Sigmoid colon (tissue), 6 donors: ENCODE measurements at regions not wholly inside any gene's neighbourhood (a gene's known extent, or its start where the extent isn't known, plus 50 kb on each side); places are given as distances from the start of the nearest gene placed in this dataset.

Experiments
- DNase-seq: peaks from one replicate; pipeline ENCODE4 v3.0.0-alpha.2; 2019
- H3K27ac ChIP-seq, 4 donors: fragments of 200-600 bp; sonication (generic); one replicate each; pipeline ENCODE4 v1.5.1; 2016 to 2019; ENCODE audit warnings: mild to moderate bottlenecking in 1 of 4
- H3K27me3 ChIP-seq, 3 donors: fragments of 200-600 bp; sonication (generic); one replicate each; pipeline ENCODE4 v1.5.1; 2019; ENCODE audit warnings: mild to moderate bottlenecking in 1 of 3
- H3K36me3 ChIP-seq, 4 donors: fragments of 200-600 bp; sonication (generic); one replicate each; pipeline ENCODE4 v1.5.1; 2016 to 2019
- H3K4me1 ChIP-seq, 4 donors: fragments of 200-600 bp; sonication (generic); one replicate each; pipeline ENCODE4 v1.5.1; 2017 to 2019
- H3K4me3 ChIP-seq, 4 donors: fragments of 200-600 bp; sonication (generic); one replicate each; pipeline ENCODE4 v1.5.1; 2017 to 2019; ENCODE audit warnings: mild to moderate bottlenecking in 2 of 4, moderate library complexity in 1 of 4
- H3K9me3 ChIP-seq, 4 donors: fragments of 200-600 bp in 3 of 4; sonication (generic) in 3 of 4; one replicate each; pipeline versions ENCODE4 v1.5.1 to v1.6.1; 2013 to 2019
- CTCF ChIP-seq, 4 experiments: fragments of 450-650 bp in 3 of 4; fragments of 200-600 bp in 1 of 4; IDR thresholded peaks; one replicate each; pipeline ENCODE4 v1.5.1; 2016 to 2019; ENCODE audit warnings: antibody characterized with exemption in 4 of 4, mild to moderate bottlenecking in 3 of 4, moderate library complexity in 2 of 4
- EP300 ChIP-seq, 4 donors: sonication (generic); formaldehyde crosslinking; IDR thresholded peaks; one replicate each; pipeline ENCODE4 v1.6.1; 2017; ENCODE audit warnings: antibody characterized with exemption in 4 of 4
- POLR2A ChIP-seq, 2 donors: fragments of 450-650 bp; IDR thresholded peaks; one replicate each; pipeline ENCODE4 v1.6.1; 2016; ENCODE audit warnings: antibody characterized with exemption in 2 of 2, mild to moderate bottlenecking in 2 of 2, moderate library complexity in 2 of 2
- POLR2AphosphoS5 ChIP-seq, 4 donors: sonication (generic); formaldehyde crosslinking; IDR thresholded peaks; one replicate each; pipeline ENCODE4 v1.6.1; 2017; ENCODE audit warnings: antibody characterized with exemption in 4 of 4
- WGBS, 2 donors: extraction: QIAGEN DNeasy Blood & Tissue Kit; methylation state at CpG; one replicate each; pipeline ENCODE4 v1.1.7; 2013; 5-methylcytosine and 5-hydroxymethylcytosine counted together
- intact Hi-C: fragments of 100-400 bp; cut with DNase I; formaldehyde crosslinking; loops from one replicate; pipeline ENCODE4 v1.15.1; 2023
- donor health status: healthy with polysubstance abuse.
- donor health status: healthy.

GRCh38 chr2:238966072-238966937, 118.4 kb downstream of the TWIST2 start:
- intact Hi-C loops = no loop called here
- no peak for TF ChIP-seq POLR2A (IDR thresholded peaks at IDR 0.05)
- no peak for TF ChIP-seq POLR2AphosphoS5 (IDR thresholded peaks at IDR 0.05)
- TF ChIP-seq CTCF (IDR thresholded peaks at IDR 0.05) = no peak
- Histone ChIP-seq H3K27me3 (no peaks in the 10 kb centered on the region), H3K36me3 (no peaks in the 10 kb centered on the region), H3K4me3 (no peak overlapping the region), H3K4me1 (no peaks in the 10 kb centered on the region), H3K27ac (no peak overlapping the region), H3K9me3 (no peaks in the 10 kb centered on the region)
- WGBS, 2 donors = 90 to 93% methylated on average over 46 of the region's 46 CpGs
- no peak for DNase-seq

- intact Hi-C loops = no loop called here
- Histone ChIP-seq H3K36me3 (no peaks in the 10 kb centered on the region), H3K27me3 (no peaks in the 10 kb centered on the region), H3K4me1 (no peaks in the 10 kb centered on the region), H3K4me3 (no peak overlapping the region), H3K9me3 (no peaks in the 10 kb centered on the region), H3K27ac (no peak overlapping the region)
- WGBS, 2 donors = 88 to 89% methylated on average over 43 of the region's 43 CpGs
- TF ChIP-seq CTCF (IDR thresholded peaks at IDR 0.05) = no peak
- TF ChIP-seq POLR2A (IDR thresholded peaks at IDR 0.05) = no peak
- TF ChIP-seq POLR2AphosphoS5 (IDR thresholded peaks at IDR 0.05) = no peak
- TF ChIP-seq EP300 (IDR thresholded peaks at IDR 0.05) = no peak
- DNase-seq = no peak
These were observed 119.4 kb downstream of the TWIST2 start for GRCh38 chr2:238967031-238967977.

GRCh38 chr2:238967978-238968360, 120.1 kb downstream of the TWIST2 start:
- WGBS, 2 donors = 55 to 75% methylated on average over 8 of the region's 8 CpGs
- Histone ChIP-seq H3K36me3 (no peaks in the 10 kb centered on the region), H3K9me3 (no peaks in the 10 kb centered on the region), H3K27ac (no peak overlapping the region), H3K4me3 (no peak overlapping the region), H3K4me1 (no peaks in the 10 kb centered on the region), H3K27me3 (no peaks in the 10 kb centered on the region)
- no peak for DNase-seq
- TF ChIP-seq CTCF (IDR thresholded peaks at IDR 0.05) (no peak), POLR2AphosphoS5 (IDR thresholded peaks at IDR 0.05) (no peak), EP300 (IDR thresholded peaks at IDR 0.05) (no peak), POLR2A (IDR thresholded peaks at IDR 0.05) (no peak)
- intact Hi-C loops = no loop called here

GRCh38 chr2:238968616-238969384, 120.9 kb downstream of the TWIST2 start:
- intact Hi-C loops = no loop called here
- Histone ChIP-seq H3K9me3 (no peaks in the 10 kb centered on the region), H3K4me1 (peaks cover 0 to 8% (median 7%) of the 10 kb centered on the region in 4 donors), H3K36me3 (no peaks in the 10 kb centered on the region), H3K4me3 (no peak overlapping the region), H3K27ac (no peak overlapping the region), H3K27me3 (no peaks in the 10 kb centered on the region)
- no peak for DNase-seq
- TF ChIP-seq POLR2A (IDR thresholded peaks at IDR 0.05) = no peak
- no peak for TF ChIP-seq CTCF (IDR thresholded peaks at IDR 0.05)
- TF ChIP-seq EP300 (IDR thresholded peaks at IDR 0.05) = no peak
- TF ChIP-seq POLR2AphosphoS5 (IDR thresholded peaks at IDR 0.05) = no peak
- WGBS, 2 donors = 58 to 66% methylated on average over 18 of the region's 18 CpGs
